ENCODE measurements at regions not wholly inside any gene's neighbourhood (a gene's known extent, or its start where the extent isn't known, plus 50 kb on each side); places are given as distances from the start of the nearest gene placed in this dataset.

DNA sequence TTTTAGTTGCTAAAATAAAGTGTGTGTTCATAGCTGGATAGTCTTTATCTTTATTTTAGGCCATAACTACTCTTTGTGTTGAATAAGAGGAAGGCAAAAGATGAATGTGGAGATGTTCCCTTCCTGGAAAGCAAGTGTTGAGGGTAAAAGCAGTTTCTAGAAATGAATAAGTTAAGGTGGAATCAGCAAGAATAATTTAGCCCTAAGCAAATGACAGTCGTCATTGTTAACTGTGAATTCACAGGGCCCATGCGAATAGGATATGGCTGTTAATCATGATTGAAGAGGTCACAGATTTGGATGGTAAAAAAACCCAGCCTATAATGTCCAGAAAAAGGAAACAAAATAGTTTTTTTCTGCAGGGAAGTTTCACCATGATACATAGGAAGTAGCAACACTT lies 167.8 kb upstream of the PPP3CA start:
- no peak overlapping the region for H3K18ac ChIP-seq (ENCODE audit: low read length)
- H3K4me2 ChIP-seq (ENCODE audit: low read length): no peak overlapping the region
- no peak overlapping the region for H4K91ac ChIP-seq (ENCODE audit: low read depth, low read length)
- no peaks in the 10 kb centered on the region for H3K27me3 ChIP-seq (ENCODE audit: insufficient read depth, low read length)
- WGBS (ENCODE audit: extremely low coverage, insufficient coverage, insufficient read length): no CpG with 5 or more reads among the region's 2 CpGs
- H2AFZ ChIP-seq (ENCODE audit: insufficient read depth, low read length, poor library complexity): no peak overlapping the region
- H2BK5ac ChIP-seq (ENCODE audit: low read depth, low read length, poor library complexity): no peak overlapping the region
- no peak overlapping the region for H3K9ac ChIP-seq (ENCODE audit: low read length)
- no peak overlapping the region for H4K8ac ChIP-seq (ENCODE audit: low read depth, low read length)
- no peaks in the 10 kb centered on the region for H3K36me3 ChIP-seq (ENCODE audit: control insufficient read depth in 1 of 2, insufficient read depth in 2 of 2, low read length in 2 of 2)
- H2AK5ac ChIP-seq (ENCODE audit: low read length): no peak overlapping the region
- H3K4ac ChIP-seq (ENCODE audit: low read depth, low read length): no peak overlapping the region
- DNase-seq: no peak
- no peaks in the 10 kb centered on the region for H3K79me1 ChIP-seq (ENCODE audit: low read length)
- no peak overlapping the region for H2BK120ac ChIP-seq (ENCODE audit: insufficient read depth, low read length, poor library complexity)
- no peaks in the 10 kb centered on the region for H3K4me1 ChIP-seq (ENCODE audit: control insufficient read depth in 1 of 2, insufficient read depth in 2 of 2, low read length in 2 of 2)
- no peaks in the 10 kb centered on the region for H3K79me2 ChIP-seq (ENCODE audit: control insufficient read depth, insufficient read depth, low read length, poor library complexity)
- H2BK12ac ChIP-seq (ENCODE audit: low read length): no peak overlapping the region
- no peak overlapping the region for H4K12ac ChIP-seq (ENCODE audit: low read depth, low read length)
- H3K27ac ChIP-seq (ENCODE audit: low read depth, low read length): no peak overlapping the region
- H3K14ac ChIP-seq (ENCODE audit: low read length): no peak overlapping the region
- no peaks in the 10 kb centered on the region for H3K9me3 ChIP-seq (ENCODE audit: insufficient read depth, low read depth, low read length)
- no peak overlapping the region for H3K23ac ChIP-seq (ENCODE audit: low read length)
- H3K4me3 ChIP-seq (ENCODE audit: low read depth, low read length): no peak overlapping the region

DNA sequence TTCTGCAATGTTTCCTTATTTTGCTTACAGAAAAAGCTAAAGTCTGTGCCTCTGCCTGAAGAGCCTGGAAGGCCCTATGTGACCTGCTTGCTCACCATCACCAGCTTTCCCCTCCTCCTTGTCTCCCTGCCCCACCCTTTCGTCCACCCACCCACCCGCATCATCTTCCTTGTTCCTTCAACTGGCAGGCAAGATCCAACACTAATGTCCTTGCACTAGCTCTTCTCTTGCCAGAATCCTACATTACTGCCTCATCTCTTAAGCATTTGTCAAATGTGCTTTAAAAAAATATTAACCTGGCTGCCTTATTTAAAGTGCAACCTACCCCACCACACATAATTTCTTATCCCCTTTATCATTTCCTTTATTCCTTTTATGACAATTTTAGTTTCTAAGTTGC lies 165.1 kb upstream of the PPP3CA start:
- H2AK5ac ChIP-seq (ENCODE audit: low read length): no peak overlapping the region
- no peak overlapping the region for H4K12ac ChIP-seq (ENCODE audit: low read depth, low read length)
- H3K9ac ChIP-seq (ENCODE audit: low read length): no peak overlapping the region
- no peaks in the 10 kb centered on the region for H3K36me3 ChIP-seq (ENCODE audit: control insufficient read depth in 1 of 2, insufficient read depth in 2 of 2, low read length in 2 of 2)
- H4K8ac ChIP-seq (ENCODE audit: low read depth, low read length): no peak overlapping the region
- no peaks in the 10 kb centered on the region for H3K9me3 ChIP-seq (ENCODE audit: insufficient read depth, low read depth, low read length)
- H4K91ac ChIP-seq (ENCODE audit: low read depth, low read length): no peak overlapping the region
- no peak overlapping the region for H3K18ac ChIP-seq (ENCODE audit: low read length)
- no peak overlapping the region for H2BK120ac ChIP-seq (ENCODE audit: insufficient read depth, low read length, poor library complexity)
- H3K4me2 ChIP-seq (ENCODE audit: low read length): no peak overlapping the region
- no peak overlapping the region for H3K4me3 ChIP-seq (ENCODE audit: low read depth, low read length)
- no peak overlapping the region for H2BK12ac ChIP-seq (ENCODE audit: low read length)
- H3K4me1 ChIP-seq (ENCODE audit: control insufficient read depth in 1 of 2, insufficient read depth in 2 of 2, low read length in 2 of 2): no peaks in the 10 kb centered on the region
- H2BK5ac ChIP-seq (ENCODE audit: low read depth, low read length, poor library complexity): no peak overlapping the region
- no peak overlapping the region for H3K14ac ChIP-seq (ENCODE audit: low read length)
- no peaks in the 10 kb centered on the region for H3K79me2 ChIP-seq (ENCODE audit: control insufficient read depth, insufficient read depth, low read length, poor library complexity)
- no peaks in the 10 kb centered on the region for H3K27me3 ChIP-seq (ENCODE audit: insufficient read depth, low read length)
- H2AFZ ChIP-seq (ENCODE audit: insufficient read depth, low read length, poor library complexity): no peak overlapping the region
- no peak overlapping the region for H3K23ac ChIP-seq (ENCODE audit: low read length)
- H3K27ac ChIP-seq (ENCODE audit: low read depth, low read length): no peak overlapping the region
- no peaks in the 10 kb centered on the region for H3K79me1 ChIP-seq (ENCODE audit: low read length)
- H3K4ac ChIP-seq (ENCODE audit: low read depth, low read length): no peak overlapping the region
- no peak for DNase-seq
- WGBS (ENCODE audit: extremely low coverage, insufficient coverage, insufficient read length): no CpG with 5 or more reads among the region's 2 CpGs

DNA sequence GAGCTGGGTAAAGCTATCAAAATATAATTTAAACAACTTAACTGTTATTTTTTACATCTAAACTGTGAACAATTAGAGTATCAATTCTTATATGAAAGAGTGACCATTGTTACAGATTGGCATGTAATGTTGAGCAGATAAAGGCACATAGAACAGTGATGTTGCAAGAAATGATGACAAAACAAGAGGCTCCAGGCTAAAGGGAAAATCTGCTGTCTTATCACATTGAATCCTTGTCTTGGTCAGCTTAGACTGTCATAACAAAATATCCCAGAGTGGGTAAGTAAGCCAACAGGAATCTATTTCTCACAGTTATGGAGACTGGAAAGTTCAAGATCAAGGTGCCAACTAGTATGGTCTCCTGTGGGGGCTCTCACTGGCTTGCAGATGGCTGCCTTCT lies 154.1 kb upstream of the PPP3CA start:
- no peaks in the 10 kb centered on the region for H3K27me3 ChIP-seq (ENCODE audit: insufficient read depth, low read length)

DNA sequence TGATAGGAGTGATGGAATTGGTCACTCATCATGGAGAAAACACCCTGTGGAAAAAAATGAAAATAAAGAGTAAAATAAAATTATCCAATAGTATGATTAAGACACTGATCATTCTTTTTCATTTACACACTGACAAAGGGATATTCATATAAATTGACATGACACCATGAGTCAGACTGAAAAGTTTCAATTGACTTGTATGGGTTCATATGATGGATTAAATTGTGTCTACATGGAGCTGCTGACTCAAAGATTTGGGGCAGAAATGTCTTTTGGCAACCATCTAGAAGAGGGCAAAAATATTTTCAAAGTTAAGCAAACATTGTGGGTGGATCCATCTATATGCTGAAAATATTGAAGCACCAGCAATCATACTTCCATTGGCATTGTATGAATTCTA lies 153.4 kb upstream of the PPP3CA start:
- Histone ChIP-seq H3K9ac (ENCODE audit: low read length) (no peak overlapping the region), H3K27me3 (ENCODE audit: insufficient read depth, low read length) (no peaks in the 10 kb centered on the region), H3K4ac (ENCODE audit: low read depth, low read length) (no peak overlapping the region)

More for the DNA sequence above, 154.1 kb upstream of the PPP3CA start:
- no peak overlapping the region for H3K18ac ChIP-seq (ENCODE audit: low read length)
- no peak overlapping the region for H2AFZ ChIP-seq (ENCODE audit: insufficient read depth, low read length, poor library complexity)
- no peaks in the 10 kb centered on the region for H3K79me2 ChIP-seq (ENCODE audit: control insufficient read depth, insufficient read depth, low read length, poor library complexity)
- no peak overlapping the region for H3K4me2 ChIP-seq (ENCODE audit: low read length)
- no peak overlapping the region for H2BK12ac ChIP-seq (ENCODE audit: low read length)
- no peaks in the 10 kb centered on the region for H3K36me3 ChIP-seq (ENCODE audit: control insufficient read depth in 1 of 2, insufficient read depth in 2 of 2, low read length in 2 of 2)
- no peaks in the 10 kb centered on the region for H3K4me1 ChIP-seq (ENCODE audit: control insufficient read depth in 1 of 2, insufficient read depth in 2 of 2, low read length in 2 of 2)
- H3K23ac ChIP-seq (ENCODE audit: low read length): no peak overlapping the region
- no peak overlapping the region for H2AK5ac ChIP-seq (ENCODE audit: low read length)
- no peak overlapping the region for H3K14ac ChIP-seq (ENCODE audit: low read length)
- no peaks in the 10 kb centered on the region for H3K9me3 ChIP-seq (ENCODE audit: insufficient read depth, low read depth, low read length)
- H3K4ac ChIP-seq (ENCODE audit: low read depth, low read length): no peak overlapping the region
- H4K8ac ChIP-seq (ENCODE audit: low read depth, low read length): no peak overlapping the region
- H3K4me3 ChIP-seq (ENCODE audit: low read depth, low read length): no peak overlapping the region
- no peak overlapping the region for H3K9ac ChIP-seq (ENCODE audit: low read length)
- no peak overlapping the region for H2BK120ac ChIP-seq (ENCODE audit: insufficient read depth, low read length, poor library complexity)
- no peak overlapping the region for H4K91ac ChIP-seq (ENCODE audit: low read depth, low read length)
- no peaks in the 10 kb centered on the region for H3K79me1 ChIP-seq (ENCODE audit: low read length)
- no peak overlapping the region for H2BK5ac ChIP-seq (ENCODE audit: low read depth, low read length, poor library complexity)
- no peak overlapping the region for H4K12ac ChIP-seq (ENCODE audit: low read depth, low read length)
- H3K27ac ChIP-seq (ENCODE audit: low read depth, low read length): no peak overlapping the region
- peak; percentile 65 to 85 for DNase-seq

DNA sequence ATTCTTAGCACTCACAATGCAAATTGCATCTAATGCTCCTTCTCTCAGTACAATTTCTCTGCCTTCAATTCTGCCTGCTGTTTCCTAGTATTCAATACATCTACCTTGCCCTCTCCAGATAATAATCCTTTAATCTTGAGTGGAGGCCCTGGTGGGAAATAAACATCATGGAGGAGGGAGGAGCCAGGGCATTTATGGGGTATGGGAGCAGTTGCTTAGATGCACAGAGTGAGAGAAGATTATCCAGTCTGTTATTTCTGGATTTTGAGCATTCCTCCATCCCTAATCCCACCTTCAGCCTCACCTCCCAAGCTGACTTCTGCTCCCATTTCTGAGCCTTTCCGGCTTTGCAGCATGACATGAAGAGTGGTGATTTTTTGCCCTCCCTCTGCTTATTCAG lies 127.9 kb upstream of the PPP3CA start:
- Histone ChIP-seq H4K12ac (ENCODE audit: low read depth, low read length) (no peak overlapping the region), H2BK12ac (ENCODE audit: low read length) (no peak overlapping the region), H3K9me3 (ENCODE audit: insufficient read depth, low read depth, low read length) (peaks cover 2% of the 10 kb centered on the region), H2AFZ (ENCODE audit: insufficient read depth, low read length, poor library complexity) (no peak overlapping the region), H2AK5ac (ENCODE audit: low read length) (no peak overlapping the region), H3K4me3 (ENCODE audit: low read depth, low read length) (no peak overlapping the region), H4K91ac (ENCODE audit: low read depth, low read length) (no peak overlapping the region), H2BK120ac (ENCODE audit: insufficient read depth, low read length, poor library complexity) (no peak overlapping the region), H2BK5ac (ENCODE audit: low read depth, low read length, poor library complexity) (no peak overlapping the region), H4K8ac (ENCODE audit: low read depth, low read length) (no peak overlapping the region), H3K79me1 (ENCODE audit: low read length) (no peaks in the 10 kb centered on the region), H3K14ac (ENCODE audit: low read length) (no peak overlapping the region), H3K4me2 (ENCODE audit: low read length) (no peak overlapping the region), H3K4me1 (ENCODE audit: control insufficient read depth in 1 of 2, insufficient read depth in 2 of 2, low read length in 2 of 2) (no peaks in the 10 kb centered on the region), H3K4ac (ENCODE audit: low read depth, low read length) (no peak overlapping the region), H3K23ac (ENCODE audit: low read length) (no peak overlapping the region), H3K18ac (ENCODE audit: low read length) (no peak overlapping the region), H3K27ac (ENCODE audit: low read depth, low read length) (no peak overlapping the region), H3K79me2 (ENCODE audit: control insufficient read depth, insufficient read depth, low read length, poor library complexity) (no peaks in the 10 kb centered on the region), H3K9ac (ENCODE audit: low read length) (no peak overlapping the region), H3K36me3 (ENCODE audit: control insufficient read depth in 1 of 2, insufficient read depth in 2 of 2, low read length in 2 of 2) (no peaks in the 10 kb centered on the region), H3K27me3 (ENCODE audit: insufficient read depth, low read length) (no peaks in the 10 kb centered on the region)
- no peak for DNase-seq
- no CpG with 5 or more reads among the region's 1 CpG for WGBS (ENCODE audit: extremely low coverage, insufficient coverage, insufficient read length)

More for the DNA sequence above, 153.4 kb upstream of the PPP3CA start:
- Histone ChIP-seq H2BK5ac (ENCODE audit: low read depth, low read length, poor library complexity) (no peak overlapping the region), H3K4me3 (ENCODE audit: low read depth, low read length) (no peak overlapping the region), H3K36me3 (ENCODE audit: control insufficient read depth in 1 of 2, insufficient read depth in 2 of 2, low read length in 2 of 2) (no peaks in the 10 kb centered on the region), H2AFZ (ENCODE audit: insufficient read depth, low read length, poor library complexity) (no peak overlapping the region), H4K91ac (ENCODE audit: low read depth, low read length) (no peak overlapping the region), H3K9me3 (ENCODE audit: insufficient read depth, low read depth, low read length) (no peaks in the 10 kb centered on the region), H2AK5ac (ENCODE audit: low read length) (no peak overlapping the region), H3K14ac (ENCODE audit: low read length) (no peak overlapping the region), H3K27ac (ENCODE audit: low read depth, low read length) (no peak overlapping the region), H2BK120ac (ENCODE audit: insufficient read depth, low read length, poor library complexity) (no peak overlapping the region), H3K4me2 (ENCODE audit: low read length) (no peak overlapping the region), H2BK12ac (ENCODE audit: low read length) (no peak overlapping the region), H3K79me1 (ENCODE audit: low read length) (no peaks in the 10 kb centered on the region), H3K18ac (ENCODE audit: low read length) (no peak overlapping the region), H4K8ac (ENCODE audit: low read depth, low read length) (no peak overlapping the region), H3K23ac (ENCODE audit: low read length) (no peak overlapping the region), H4K12ac (ENCODE audit: low read depth, low read length) (no peak overlapping the region), H3K4me1 (ENCODE audit: control insufficient read depth in 1 of 2, insufficient read depth in 2 of 2, low read length in 2 of 2) (no peaks in the 10 kb centered on the region), H3K79me2 (ENCODE audit: control insufficient read depth, insufficient read depth, low read length, poor library complexity) (no peaks in the 10 kb centered on the region)
- DNase-seq: no peak
